H1 (cell line): ENCODE measurements at regions not wholly inside any gene's neighbourhood (a gene's known extent, or its start where the extent isn't known, plus 50 kb on each side); places are given as distances from the start of the nearest gene placed in this dataset.
A peak's percentile ranks its signal among the peaks of the same experiment; 100 is the strongest.

Experiments used
- CTCF ChIA-PET: fragments of 300-600 bp; sonication (Branson Sonifier 250); formaldehyde crosslinking; loops from one replicate; lab custom pipeline; 2021; ENCODE audit not compliant: partially characterized antibody; lab: Charles Lee
- POLR2A ChIA-PET: fragments of 300-600 bp; sonication (Branson Sonifier 250); formaldehyde crosslinking; loops from one replicate; lab custom pipeline; 2021; ENCODE audit warnings: inconsistent platforms; ENCODE audit not compliant: partially characterized antibody; lab: Charles Lee
- DNase-seq, 2 experiments: peaks; one replicate each; pipeline versions ENCODE4 v3.0.0 to v3.0.0-alpha.2; 2010 to 2022; ENCODE audit warnings: low spot score in 2 of 2, low read depth in 1 of 2, mixed read lengths in 1 of 2
- FAIRE-seq: peaks from 2 replicates; lab custom pipeline; 2011; peaks lifted over from hg19 to GRCh38; lab: Jason Lieb, UNC
- H2AFZ ChIP-seq: 2 replicates; pipeline ENCODE4 v1.8.1; 2012; ENCODE audit warnings: low read length, inconsistent platforms
- H2AK5ac ChIP-seq: 2 replicates; pipeline ENCODE4 v1.6.1; 2013; ENCODE audit warnings: low read depth, low read length
- H2BK120ac ChIP-seq: replicated peaks from 2 replicates; pipeline ENCODE3; 2013; ENCODE audit warnings: low read depth, low read length, inconsistent platforms
- H2BK12ac ChIP-seq: 2 replicates; pipeline ENCODE4 v1.6.1; 2013; ENCODE audit warnings: low read depth, low read length
- H2BK15ac ChIP-seq: 2 replicates; pipeline ENCODE4 v1.6.1; 2013; ENCODE audit warnings: low read length
- H2BK20ac ChIP-seq: 2 replicates; pipeline ENCODE4 v1.6.1; 2013; ENCODE audit warnings: low read length
- H2BK5ac ChIP-seq: 2 replicates; pipeline ENCODE4 v1.6.1; 2013; ENCODE audit warnings: low read depth, low read length
- H3K14ac ChIP-seq: 2 replicates; pipeline ENCODE4 v1.6.1; 2013; ENCODE audit warnings: inconsistent platforms; ENCODE audit not compliant: insufficient read length
- H3K18ac ChIP-seq: 2 replicates; pipeline ENCODE4 v1.6.1; 2013; ENCODE audit warnings: low read length; ENCODE audit errors: extremely low read depth
- H3K23ac ChIP-seq: 2 replicates; pipeline ENCODE4 v1.6.1; 2013; ENCODE audit warnings: inconsistent platforms; ENCODE audit not compliant: insufficient read length
- H3K23me2 ChIP-seq: 2 replicates; pipeline ENCODE4 v1.6.1; 2013; ENCODE audit warnings: low read depth, low read length
- H3K27ac ChIP-seq: 2 replicates; pipeline ENCODE4 v1.6.1; 2011; ENCODE audit warnings: low read depth, low read length, inconsistent platforms
- H3K27me3 ChIP-seq, 4 experiments: replicated peaks in 1 of 4; 1 replicate in 1 of 4; 2 replicates in 3 of 4; pipeline versions ENCODE4 v1.6.1 to v1.8.1; 2011 to 2013; ENCODE audit warnings: low read length in 3 of 4, mild to moderate bottlenecking in 3 of 4, inconsistent platforms in 2 of 4, mixed read lengths in 2 of 4, moderate library complexity in 1 of 4; ENCODE audit not compliant: control insufficient read depth in 3 of 4, insufficient read depth in 3 of 4; ENCODE audit errors: extremely low read depth in 1 of 4
- H3K36me3 ChIP-seq, 4 experiments: 2 replicates each; pipeline versions ENCODE4 v1.6.1 to v1.8.1; 2011 to 2013; ENCODE audit warnings: mild to moderate bottlenecking in 4 of 4, low read length in 3 of 4, moderate library complexity in 2 of 4, control low read depth in 1 of 4, inconsistent platforms in 1 of 4; ENCODE audit not compliant: insufficient read depth in 4 of 4, control insufficient read depth in 2 of 4
- H3K4ac ChIP-seq: replicated peaks from 2 replicates; pipeline ENCODE3; 2013; ENCODE audit warnings: low read length, low read depth, mixed read lengths, inconsistent platforms; ENCODE audit not compliant: insufficient read length
- H3K4me1 ChIP-seq, 4 experiments: replicated peaks in 1 of 4; 1 replicate in 1 of 4; 2 replicates in 3 of 4; pipeline versions ENCODE4 v1.6.1 to v1.8.1; 2011 to 2013; ENCODE audit warnings: low read length in 3 of 4, inconsistent platforms in 2 of 4, mixed read lengths in 1 of 4; ENCODE audit not compliant: insufficient read depth in 4 of 4, control insufficient read depth in 3 of 4
- H3K4me2 ChIP-seq, 2 experiments: 2 replicates each; pipeline versions ENCODE4 v1.6.1 to v1.8.1; 2011 to 2013; ENCODE audit warnings: low read depth in 2 of 2, low read length in 2 of 2, control low read depth in 1 of 2, inconsistent platforms in 1 of 2, mild to moderate bottlenecking in 1 of 2; ENCODE audit not compliant: insufficient read depth in 1 of 2
- H3K4me3 ChIP-seq, 4 experiments: fragments of 200-600, 300-600 bp in 1 of 4; sonication (generic), shearing (Covaris generic), sonication (Bioruptor Twin) in 1 of 4; 2 replicates each; pipeline versions ENCODE4 v1.5.1 to v1.8.1; 2011 to 2016; ENCODE audit warnings: low read length in 4 of 4, low read depth in 3 of 4, control low read depth in 2 of 4, inconsistent platforms in 2 of 4, mild to moderate bottlenecking in 2 of 4, mixed read lengths in 1 of 4, moderate library complexity in 1 of 4; ENCODE audit not compliant: insufficient read depth in 2 of 4; ENCODE audit errors: extremely low read depth in 1 of 4
- H3K56ac ChIP-seq: replicated peaks from 2 replicates; pipeline ENCODE3; 2013; ENCODE audit warnings: low read depth, mild to moderate bottlenecking, mixed read lengths, low read length, inconsistent platforms; ENCODE audit not compliant: insufficient read length
- H3K79me1 ChIP-seq: 2 replicates; pipeline ENCODE4 v1.6.1; 2013; ENCODE audit warnings: low read depth, low read length, control low read depth
- H3K79me2 ChIP-seq, 2 experiments: 2 replicates each; pipeline versions ENCODE4 v1.6.1 to v1.8.1; 2012 to 2013; ENCODE audit warnings: low read length in 2 of 2, mild to moderate bottlenecking in 2 of 2, inconsistent platforms in 1 of 2; ENCODE audit not compliant: insufficient read depth in 2 of 2, control insufficient read depth in 1 of 2
- H3K9ac ChIP-seq, 4 experiments: replicated peaks in 1 of 4; 1 replicate in 1 of 4; 2 replicates in 3 of 4; pipeline versions ENCODE4 v1.6.1 to v1.8.1; 2011 to 2013; ENCODE audit warnings: low read depth in 3 of 4, low read length in 3 of 4, control low read depth in 2 of 4, mild to moderate bottlenecking in 2 of 4, moderate library complexity in 2 of 4, inconsistent platforms in 1 of 4; ENCODE audit errors: extremely low read depth in 1 of 4
- H3K9me3 ChIP-seq, 2 experiments: 2 replicates each; pipeline versions ENCODE4 v1.6.1 to v1.8.1; 2012 to 2013; ENCODE audit warnings: mild to moderate bottlenecking in 2 of 2, moderate library complexity in 2 of 2, control low read depth in 1 of 2, inconsistent platforms in 1 of 2, low read depth in 1 of 2, low read length in 1 of 2, mixed read lengths in 1 of 2; ENCODE audit not compliant: insufficient read depth in 2 of 2
- H4K20me1 ChIP-seq, 2 experiments: replicated peaks in 1 of 2; 2 replicates each; pipeline versions ENCODE3 to v1.8.1; 2011 to 2013; ENCODE audit warnings: inconsistent platforms in 2 of 2, low read length in 2 of 2, mild to moderate bottlenecking in 1 of 2; ENCODE audit not compliant: insufficient read depth in 2 of 2, control insufficient read depth in 1 of 2
- H4K5ac ChIP-seq: 2 replicates; pipeline ENCODE4 v1.6.1; 2013; ENCODE audit warnings: low read length, low read depth, mixed read lengths, inconsistent platforms; ENCODE audit not compliant: insufficient read length
- H4K8ac ChIP-seq: 2 replicates; pipeline ENCODE4 v1.8.0; 2013; ENCODE audit warnings: mild to moderate bottlenecking, moderate library complexity, low read length, inconsistent platforms; ENCODE audit not compliant: insufficient read depth; ENCODE audit errors: extremely low read depth
- H4K91ac ChIP-seq: replicated peaks from 2 replicates; pipeline ENCODE3; 2013; ENCODE audit warnings: low read length, mixed read lengths, inconsistent platforms; ENCODE audit not compliant: insufficient read length
- BACH1 ChIP-seq: IDR thresholded peaks from 2 replicates; pipeline ENCODE4 v1.6.1; 2012; ENCODE audit warnings: low read length, improper control_type of control experiment
- CEBPB ChIP-seq: IDR thresholded peaks from 2 replicates; pipeline ENCODE4 v1.6.1; 2012; ENCODE audit warnings: low read depth, low read length
- CHD2 ChIP-seq: IDR thresholded peaks from 2 replicates; pipeline ENCODE4 v1.6.1; 2012; ENCODE audit warnings: low read length, improper control_type of control experiment
- EGR1 ChIP-seq: IDR thresholded peaks from 2 replicates; pipeline ENCODE4 v1.6.1; 2011; ENCODE audit warnings: low read depth, low read length, borderline replicate concordance
- HDAC6 ChIP-seq: IDR thresholded peaks from one replicate; pipeline ENCODE4 v1.7.1; 2012; ENCODE audit warnings: low read depth, mild to moderate bottlenecking, inconsistent platforms, low read length, moderate library complexity
- JUND ChIP-seq: IDR thresholded peaks from 2 replicates; pipeline ENCODE4 v1.6.1; 2011; ENCODE audit warnings: mild to moderate bottlenecking, improper control_type of control experiment, low read length
- KDM1A ChIP-seq: fragments of 200-600, 300-600 bp; sonication (generic); IDR thresholded peaks from 2 replicates; pipeline ENCODE4 v1.7.1; 2016; ENCODE audit warnings: mild to moderate bottlenecking, low read length, borderline replicate concordance
- RBBP5 ChIP-seq: IDR thresholded peaks from 2 replicates; pipeline ENCODE4 v1.7.1; 2012; ENCODE audit warnings: low read depth, mild to moderate bottlenecking, inconsistent platforms, low read length, moderate library complexity, borderline replicate concordance
- RFX5 ChIP-seq: IDR thresholded peaks from 2 replicates; pipeline ENCODE4 v1.6.1; 2011; ENCODE audit warnings: low read depth, low read length, improper control_type of control experiment, borderline replicate concordance
- SRF ChIP-seq: IDR thresholded peaks from 2 replicates; pipeline ENCODE4 v1.6.1; 2011; ENCODE audit warnings: mild to moderate bottlenecking, low read depth, low read length, moderate library complexity
- WGBS, 2 experiments: shearing (Covaris generic) in 1 of 2; methylation state at CpG; one replicate each; pipeline versions ENCODE4 v1.1.6 to v1.1.7; 2013 to 2015; ENCODE audit warnings: low lambda C conversion rate in 2 of 2, mixed read lengths in 2 of 2, inconsistent platforms in 1 of 2, low coverage in 1 of 2, missing lambda C conversion rate in 1 of 2; ENCODE audit not compliant: insufficient replicate concordance in 2 of 2, insufficient coverage in 1 of 2, insufficient read length in 1 of 2; ENCODE audit errors: extremely low coverage in 1 of 2, missing lambda C conversion rate in 1 of 2; 5-methylcytosine and 5-hydroxymethylcytosine counted together
- TF ChIP-seq, protein P1 (sequence below): IDR thresholded peaks from 2 replicates; pipeline ENCODE4 v1.6.1; 2012; ENCODE audit warnings: inconsistent platforms

DNA sequence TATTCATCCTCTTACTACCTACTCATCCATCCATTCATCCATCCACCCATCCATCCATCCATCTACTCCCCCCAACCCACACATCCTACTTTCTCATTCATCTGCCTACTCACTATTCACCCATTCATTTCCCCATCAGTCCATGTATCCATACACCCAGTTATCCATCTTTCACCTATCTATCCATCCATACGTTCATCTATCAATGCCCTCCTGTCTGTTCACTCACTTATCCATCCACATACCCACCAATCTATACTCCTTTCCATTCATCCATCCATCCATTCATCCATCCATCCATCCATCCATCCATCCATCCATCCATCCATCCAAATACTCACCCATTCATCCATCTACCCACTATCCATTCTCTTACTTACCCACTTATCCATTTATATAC, 117.8 kb upstream of the LHX5 start:
- H3K18ac ChIP-seq = 0 out of 2 replicates have a peak overlapping the region, but pooled peaks have one; percentile 36
- peak overlapping the region; percentile 81 for H2BK20ac ChIP-seq
- H3K4me3 ChIP-seq = no peak overlapping the region
- no peak overlapping the region for H2BK15ac ChIP-seq
- H4K91ac ChIP-seq = peak overlapping the region; percentile 75
- POLR2A ChIA-PET = no interaction called here
- H4K20me1 ChIP-seq = no peaks in the 10 kb centered on the region
- no peak overlapping the region for H2BK5ac ChIP-seq
- H3K4me1 ChIP-seq = peaks cover 6 to 25% (median 17%) of the 10 kb centered on the region in 4 experiments; a peak in 5 of 7 replicates
- no peak overlapping the region for H3K14ac ChIP-seq
- H2BK12ac ChIP-seq = peak overlapping the region; percentile 3; the same call in 1 of the 2 replicates
- H3K4ac ChIP-seq = no peak overlapping the region
- H2AK5ac ChIP-seq = 0 out of 2 replicates have a peak overlapping the region, but pooled peaks have one; percentile 10
- 88 to 100% methylated on average over 1 of the region's 1 CpG for WGBS, 2 experiments
- no peak overlapping the region for H4K8ac ChIP-seq
- H3K23me2 ChIP-seq = peaks cover 12% of the 10 kb centered on the region; the same call in 1 of the 2 replicates
- no peak overlapping the region for H2BK120ac ChIP-seq
- no peak overlapping the region for H2AFZ ChIP-seq
- H3K56ac ChIP-seq = peak overlapping the region; percentile 87
- H3K9ac ChIP-seq = no peak overlapping the region
- CTCF ChIA-PET = no interaction called here
- TF ChIP-seq HDAC6 = no peak
- TF ChIP-seq EGR1 = no peak
- no peak for TF ChIP-seq RFX5
- TF ChIP-seq BACH1 = no peak
- TF ChIP-seq JUND = no peak
- TF ChIP-seq, protein P1, sequence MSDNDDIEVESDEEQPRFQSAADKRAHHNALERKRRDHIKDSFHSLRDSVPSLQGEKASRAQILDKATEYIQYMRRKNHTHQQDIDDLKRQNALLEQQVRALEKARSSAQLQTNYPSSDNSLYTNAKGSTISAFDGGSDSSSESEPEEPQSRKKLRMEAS = no peak
- TF ChIP-seq CHD2 = no peak
- no peak for TF ChIP-seq CEBPB
- TF ChIP-seq SRF = no peak
- no peak for TF ChIP-seq RBBP5
- TF ChIP-seq KDM1A = no peak
- TF ChIP-seq, all 59 proteins: peak for 0
- FAIRE-seq (no peak), DNase-seq (no peak)
- no peak overlapping the region for H3K27ac ChIP-seq
- no peak overlapping the region for H4K5ac ChIP-seq
- H3K27me3 ChIP-seq = peaks cover 0 to 9% (median 1%) of the 10 kb centered on the region in 4 experiments; a peak in 4 of 7 replicates
- H3K36me3 ChIP-seq = no peaks in the 10 kb centered on the region
- no peaks in the 10 kb centered on the region for H3K79me2 ChIP-seq
- no peaks in the 10 kb centered on the region for H3K79me1 ChIP-seq
- H3K23ac ChIP-seq = no peak overlapping the region
- H3K9me3 ChIP-seq = no peaks in the 10 kb centered on the region
- H3K4me2 ChIP-seq = no peak overlapping the region
